ENCODE measurements at regions not wholly inside any gene's neighbourhood (a gene's known extent, or its start where the extent isn't known, plus 50 kb on each side); places are given as distances from the start of the nearest gene placed in this dataset.
"Not testable (repeated sequence)": the region's sequence is repeated elsewhere in the genome, so short reads cannot be mapped to it uniquely, and the experiment has no call there.

GRCh38 chr7:120052884-120053382 is 220.0 kb upstream of the KCND2 start:
- FAIRE-seq, result no peak

GRCh38 chr7:120053390-120053961 is 219.5 kb upstream of the KCND2 start:
- FAIRE-seq, result no peak

- no peak for FAIRE-seq
Measured at GRCh38 chr7:120054376-120055100, 218.4 kb upstream of the KCND2 start.

GRCh38 chr7:120055300-120055699 is 217.7 kb upstream of the KCND2 start:
- FAIRE-seq, result no peak

- no peak for FAIRE-seq
Measured at GRCh38 chr7:120056227-120056626, 216.7 kb upstream of the KCND2 start.

- no peak for FAIRE-seq
Measured at GRCh38 chr7:120059641-120060040, 213.3 kb upstream of the KCND2 start.

GRCh38 chr7:120060281-120060680 is 212.7 kb upstream of the KCND2 start:
- no peak for FAIRE-seq

GRCh38 chr7:120060875-120061274 is 212.1 kb upstream of the KCND2 start:
- FAIRE-seq, result no peak

- no peak for FAIRE-seq
Measured at GRCh38 chr7:120064565-120064964, 208.4 kb upstream of the KCND2 start.

- not testable (repeated sequence) for FAIRE-seq
Measured at GRCh38 chr7:120066898-120067297, 206.1 kb upstream of the KCND2 start.

- no peak for FAIRE-seq
Measured at GRCh38 chr7:120070201-120070600, 202.8 kb upstream of the KCND2 start.

GRCh38 chr7:120077777-120078176 is 195.2 kb upstream of the KCND2 start:
- no peak for FAIRE-seq

GRCh38 chr7:120079022-120079421 is 194.0 kb upstream of the KCND2 start:
- no peak for FAIRE-seq

GRCh38 chr7:120079704-120080103 is 193.3 kb upstream of the KCND2 start:
- no peak for FAIRE-seq

- not testable (repeated sequence) for FAIRE-seq
Measured at GRCh38 chr7:120086468-120086867, 186.5 kb upstream of the KCND2 start.

GRCh38 chr7:120089968-120090367 is 183.0 kb upstream of the KCND2 start:
- FAIRE-seq, result no peak

- FAIRE-seq, result no peak
Measured at GRCh38 chr7:120091807-120092206, 181.2 kb upstream of the KCND2 start.

GRCh38 chr7:120097020-120097419 is 176.0 kb upstream of the KCND2 start:
- FAIRE-seq, result no peak

- FAIRE-seq, result no peak
Measured at GRCh38 chr7:120097774-120098173, 175.2 kb upstream of the KCND2 start.

- no peak for FAIRE-seq
Measured at GRCh38 chr7:120108376-120108775, 164.6 kb upstream of the KCND2 start.

GRCh38 chr7:120110169-120110568 is 162.8 kb upstream of the KCND2 start:
- FAIRE-seq, result no peak

- FAIRE-seq, result no peak
Measured at GRCh38 chr7:120114626-120115025, 158.3 kb upstream of the KCND2 start.

GRCh38 chr7:120123528-120123927 is 149.4 kb upstream of the KCND2 start:
- no peak for FAIRE-seq

- FAIRE-seq, result no peak
Measured at GRCh38 chr7:120131096-120131839, 141.7 kb upstream of the KCND2 start.
